Fibroblast of the aortic adventitia (primary cell): ENCODE measurements at regions not wholly inside any gene's neighbourhood (a gene's known extent, or its start where the extent isn't known, plus 50 kb on each side); places are given as distances from the start of the nearest gene placed in this dataset.

Experiments
- DNase-seq: peaks from one replicate; pipeline ENCODE4 v3.0.0-alpha.2; 2010; ENCODE audit warnings: low read depth
- H3K4me3 ChIP-seq: 2 replicates; pipeline ENCODE4 v1.5.1; 2011; ENCODE audit warnings: low read depth, mild to moderate bottlenecking, control low read depth, low read length, moderate library complexity
- TF ChIP-seq, protein P1 (sequence below): IDR thresholded peaks from 2 replicates; pipeline ENCODE4 v1.5.1; 2011; ENCODE audit warnings: mild to moderate bottlenecking, low read length, control low read depth, inconsistent platforms; ENCODE audit not compliant: insufficient read depth

DNA sequence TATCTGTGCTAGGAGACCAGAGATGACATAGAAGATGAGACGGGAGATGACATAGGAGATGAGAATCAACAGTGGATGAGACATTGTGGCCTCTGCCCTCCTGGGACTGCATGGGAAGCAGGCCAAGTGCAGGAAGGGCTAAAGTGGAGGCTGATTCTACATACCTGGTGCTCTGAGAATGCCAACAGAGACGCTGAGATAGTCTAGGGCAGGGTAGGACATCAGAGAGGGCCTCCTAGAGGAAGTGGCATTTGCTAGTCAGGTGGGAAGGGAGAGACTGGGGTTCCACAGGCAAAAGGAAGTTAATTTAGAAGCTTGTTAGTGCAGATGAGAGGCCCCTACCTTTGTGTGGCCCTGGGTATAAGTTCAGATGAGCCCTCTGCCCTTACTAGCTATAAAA lies 224.2 kb downstream of the CBLN1 start:
- H3K4me3 ChIP-seq = no peak overlapping the region
- no peak for DNase-seq
- TF ChIP-seq, protein P1, sequence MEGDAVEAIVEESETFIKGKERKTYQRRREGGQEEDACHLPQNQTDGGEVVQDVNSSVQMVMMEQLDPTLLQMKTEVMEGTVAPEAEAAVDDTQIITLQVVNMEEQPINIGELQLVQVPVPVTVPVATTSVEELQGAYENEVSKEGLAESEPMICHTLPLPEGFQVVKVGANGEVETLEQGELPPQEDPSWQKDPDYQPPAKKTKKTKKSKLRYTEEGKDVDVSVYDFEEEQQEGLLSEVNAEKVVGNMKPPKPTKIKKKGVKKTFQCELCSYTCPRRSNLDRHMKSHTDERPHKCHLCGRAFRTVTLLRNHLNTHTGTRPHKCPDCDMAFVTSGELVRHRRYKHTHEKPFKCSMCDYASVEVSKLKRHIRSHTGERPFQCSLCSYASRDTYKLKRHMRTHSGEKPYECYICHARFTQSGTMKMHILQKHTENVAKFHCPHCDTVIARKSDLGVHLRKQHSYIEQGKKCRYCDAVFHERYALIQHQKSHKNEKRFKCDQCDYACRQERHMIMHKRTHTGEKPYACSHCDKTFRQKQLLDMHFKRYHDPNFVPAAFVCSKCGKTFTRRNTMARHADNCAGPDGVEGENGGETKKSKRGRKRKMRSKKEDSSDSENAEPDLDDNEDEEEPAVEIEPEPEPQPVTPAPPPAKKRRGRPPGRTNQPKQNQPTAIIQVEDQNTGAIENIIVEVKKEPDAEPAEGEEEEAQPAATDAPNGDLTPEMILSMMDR = no peak

DNA sequence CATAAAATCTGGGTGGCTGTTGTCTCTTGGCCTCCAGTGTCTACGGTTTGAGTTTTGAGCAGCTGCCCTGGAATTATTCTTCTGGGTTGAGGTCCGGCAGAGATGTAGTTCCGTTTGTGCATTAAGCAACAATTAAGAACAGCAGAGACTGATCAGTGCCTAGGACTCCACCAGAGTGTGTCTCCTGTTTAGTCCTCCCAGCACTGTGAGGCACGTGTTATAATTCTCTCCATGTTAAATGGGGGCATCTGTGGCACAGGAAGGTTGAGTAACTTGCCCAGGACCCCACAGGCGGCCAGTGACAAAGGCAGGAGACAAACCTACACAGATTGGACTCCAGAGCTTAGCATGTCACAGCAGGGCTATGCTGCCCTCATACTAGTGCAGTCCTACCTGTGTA lies 225.1 kb downstream of the CBLN1 start:
- TF ChIP-seq, protein P1 = no peak
- H3K4me3 ChIP-seq = no peak overlapping the region
- DNase-seq = no peak

DNA sequence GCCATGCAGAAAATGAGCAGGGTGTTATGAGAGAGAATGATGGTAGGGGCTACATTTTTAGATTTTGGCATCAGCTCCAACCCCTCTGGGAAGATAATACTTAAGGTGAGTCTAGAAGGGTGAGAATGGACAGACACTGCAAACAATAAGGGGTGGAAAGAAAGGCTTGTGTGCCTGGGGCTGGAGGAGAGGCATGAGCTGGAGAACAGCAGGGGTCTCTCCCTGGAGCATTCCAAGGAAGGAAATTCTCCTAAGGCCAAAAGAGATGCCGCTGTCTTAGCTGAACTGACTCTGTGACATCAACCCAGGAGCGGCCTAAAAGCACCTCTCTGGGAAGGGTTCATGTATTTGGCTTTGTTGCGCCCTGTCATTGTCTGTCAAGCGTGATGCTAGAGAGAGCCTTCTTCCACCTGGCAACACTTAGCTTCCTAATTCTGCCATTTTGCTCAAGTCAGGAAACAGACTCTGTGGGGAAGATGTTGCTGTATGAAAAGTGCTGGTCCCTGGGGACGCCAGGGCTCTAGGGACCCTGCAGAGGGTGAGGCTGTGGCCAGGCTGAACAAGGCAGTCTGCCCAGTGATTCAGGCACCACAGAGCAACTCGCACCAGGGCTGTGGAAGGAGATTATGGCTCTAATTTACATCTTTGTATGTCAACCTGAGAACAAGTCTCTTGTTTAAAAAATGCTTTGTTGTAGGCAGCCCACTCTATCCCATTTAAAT lies 225.7 kb downstream of the CBLN1 start:
- DNase-seq = no peak
- TF ChIP-seq, protein P1 = no peak
- H3K4me3 ChIP-seq = no peak overlapping the region

DNA sequence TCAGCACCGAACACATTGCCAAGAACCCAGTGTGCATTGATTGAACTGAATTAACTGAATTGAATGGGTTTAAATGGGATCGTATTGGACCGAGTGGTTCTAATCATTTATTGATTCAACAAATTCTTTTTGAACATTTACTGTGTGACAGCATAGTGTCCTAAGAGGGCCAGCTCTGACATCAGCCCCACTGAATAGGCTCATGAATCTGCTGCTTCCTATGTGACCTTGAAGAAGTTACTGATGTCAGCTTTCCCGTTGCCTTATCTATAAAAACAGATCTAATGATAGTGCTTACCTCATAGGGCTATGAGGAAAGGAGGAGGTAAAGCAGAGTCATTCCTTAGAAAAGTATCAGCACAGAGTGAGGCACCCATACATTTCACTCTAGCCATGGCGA lies 226.3 kb downstream of the CBLN1 start:
- no peak overlapping the region for H3K4me3 ChIP-seq
- TF ChIP-seq, protein P1 = no peak
- DNase-seq = no peak

DNA sequence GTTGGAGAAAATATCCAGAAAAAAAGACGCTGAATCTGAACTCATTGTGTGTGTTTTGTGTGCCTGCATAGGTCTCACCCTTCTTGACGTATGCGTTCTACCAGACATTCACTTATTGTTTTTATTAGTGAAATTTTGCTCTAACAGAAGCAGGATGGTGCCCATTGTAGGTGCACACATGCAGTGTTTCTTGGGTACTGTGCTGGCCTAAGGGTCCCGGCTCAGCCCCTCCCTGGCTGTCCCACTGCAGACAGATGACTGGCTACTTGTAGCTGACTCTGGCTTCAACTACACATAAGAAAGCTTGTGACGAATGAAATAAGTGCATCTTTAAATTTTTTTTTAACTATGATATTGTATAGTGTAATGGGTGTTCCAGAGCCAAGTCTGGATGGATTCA lies 227.0 kb downstream of the CBLN1 start:
- TF ChIP-seq, protein P1 = no peak
- DNase-seq = no peak
- H3K4me3 ChIP-seq = no peak overlapping the region

DNA sequence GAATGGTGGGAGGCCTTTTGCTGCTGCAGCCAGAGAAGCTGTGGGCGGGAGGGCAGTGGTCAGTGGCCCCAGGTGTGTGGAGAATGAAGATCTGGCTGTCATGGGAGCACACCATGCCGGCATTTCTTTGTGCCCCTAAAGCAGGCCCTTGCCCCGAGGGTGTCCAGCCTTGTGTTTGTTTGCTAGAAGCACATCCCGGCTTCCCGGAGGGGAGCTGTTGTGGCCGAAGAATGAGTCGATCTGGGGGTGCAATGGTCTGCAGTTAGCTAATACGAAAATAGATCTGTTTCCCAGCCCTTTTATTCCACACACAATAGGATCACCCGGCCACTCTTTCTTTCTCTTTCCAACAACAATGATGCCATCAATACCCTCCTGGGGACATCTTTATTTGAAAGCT lies 228.8 kb downstream of the CBLN1 start:
- TF ChIP-seq, protein P1 = no peak
- DNase-seq = no peak
- H3K4me3 ChIP-seq = no peak overlapping the region

DNA sequence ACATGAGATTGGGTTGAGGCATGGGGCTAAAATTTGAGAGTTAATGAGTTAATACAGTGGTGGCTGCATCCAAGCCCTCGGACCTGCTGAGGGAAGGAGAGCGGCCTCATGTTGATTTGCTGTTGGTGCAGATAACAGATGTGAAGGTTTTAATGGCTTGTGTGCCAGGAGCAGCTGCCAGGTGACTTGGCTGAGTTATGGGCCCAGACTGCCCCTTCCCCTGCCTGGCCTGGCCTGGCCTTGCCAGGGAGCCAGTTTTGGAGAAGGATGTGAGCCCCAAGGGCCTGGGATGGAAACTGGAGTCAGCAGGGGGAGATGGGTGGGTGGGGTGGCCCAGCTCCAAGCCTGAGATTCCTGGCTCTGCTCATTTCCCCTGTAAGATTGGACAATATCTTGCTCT lies 230.1 kb downstream of the CBLN1 start:
- H3K4me3 ChIP-seq = no peak overlapping the region
- DNase-seq = no peak
- TF ChIP-seq, protein P1 = no peak
